Natural killer cell treated with Interleukin-12 subunit alpha and Interleukin-12 subunit beta and Interleukin-15 and Interleukin-18, amount 100 ng/mL, for 72 hours (primary cell): ENCODE measurements at regions not wholly inside any gene's neighbourhood (a gene's known extent, or its start where the extent isn't known, plus 50 kb on each side); places are given as distances from the start of the nearest gene placed in this dataset.

Experiments used
- ATAC-seq, 2 donors: fragments of 150-1000 bp; cut with Tn5 transposase in 1 of 2; sonication (Bioruptor Pico), chemical (Tn5 transposase) in 1 of 2; 2 replicates each; pipeline ENCODE4 v1.10.0; 2021
- DNase-seq: peaks from one replicate; pipeline ENCODE4 v3.0.0; 2022; ENCODE audit warnings: low spot score
- H3K27ac Mint-ChIP-seq, 2 donors: 1 replicate in 1 of 2; 2 replicates in 1 of 2; pipeline ENCODE4 v1.8.0; 2022; ENCODE audit warnings: mixed read lengths in 2 of 2, mild to moderate bottlenecking in 1 of 2, moderate library complexity in 1 of 2
- H3K27me3 Mint-ChIP-seq, 2 donors: 1 replicate in 1 of 2; 2 replicates in 1 of 2; pipeline ENCODE4 v1.8.0; 2022; ENCODE audit warnings: mixed read lengths in 2 of 2
- H3K36me3 Mint-ChIP-seq: one replicate; pipeline ENCODE4 v1.8.0; 2022; ENCODE audit warnings: mixed read lengths
- H3K4me1 Mint-ChIP-seq, 2 donors: 1 replicate in 1 of 2; 2 replicates in 1 of 2; pipeline ENCODE4 v1.8.0; 2022; ENCODE audit warnings: low read depth in 2 of 2, mixed read lengths in 2 of 2, mild to moderate bottlenecking in 1 of 2
- H3K4me3 Mint-ChIP-seq: one replicate; pipeline ENCODE4 v1.8.0; 2022; ENCODE audit warnings: mixed read lengths
- H3K9me3 Mint-ChIP-seq: 2 replicates; pipeline ENCODE4 v1.8.0; 2022; ENCODE audit warnings: mixed read lengths

GRCh38 chr1:193944454-193944853 lies 758.0 kb upstream of the B3GALT2 start:
- Mint-ChIP-seq H3K4me3 (no peak overlapping the region), H3K4me1 (no peaks in the 10 kb centered on the region), H3K27me3 (no peaks in the 10 kb centered on the region), H3K36me3 (no peaks in the 10 kb centered on the region), H3K9me3 (peaks cover 5% of the 10 kb centered on the region), H3K27ac (no peak overlapping the region)
- no peak for DNase-seq
- no peak for ATAC-seq

GRCh38 chr1:193940176-193940575 lies 753.8 kb upstream of the B3GALT2 start:
- Mint-ChIP-seq H3K9me3 (peaks cover 5% of the 10 kb centered on the region), H3K4me1 (no peaks in the 10 kb centered on the region), H3K36me3 (no peaks in the 10 kb centered on the region), H3K27me3 (no peaks in the 10 kb centered on the region), H3K27ac (no peak overlapping the region), H3K4me3 (no peak overlapping the region)
- no peak for ATAC-seq
- no peak for DNase-seq

GRCh38 chr1:193939585-193939984 lies 753.2 kb upstream of the B3GALT2 start:
- ATAC-seq, result no peak
- no peaks in the 10 kb centered on the region for H3K27me3 Mint-ChIP-seq
- H3K9me3 Mint-ChIP-seq, result peaks cover 5% of the 10 kb centered on the region
- DNase-seq, result no peak
- no peak overlapping the region for H3K4me3 Mint-ChIP-seq
- H3K4me1 Mint-ChIP-seq, result no peaks in the 10 kb centered on the region
- no peaks in the 10 kb centered on the region for H3K36me3 Mint-ChIP-seq
- no peak overlapping the region for H3K27ac Mint-ChIP-seq

DNA sequence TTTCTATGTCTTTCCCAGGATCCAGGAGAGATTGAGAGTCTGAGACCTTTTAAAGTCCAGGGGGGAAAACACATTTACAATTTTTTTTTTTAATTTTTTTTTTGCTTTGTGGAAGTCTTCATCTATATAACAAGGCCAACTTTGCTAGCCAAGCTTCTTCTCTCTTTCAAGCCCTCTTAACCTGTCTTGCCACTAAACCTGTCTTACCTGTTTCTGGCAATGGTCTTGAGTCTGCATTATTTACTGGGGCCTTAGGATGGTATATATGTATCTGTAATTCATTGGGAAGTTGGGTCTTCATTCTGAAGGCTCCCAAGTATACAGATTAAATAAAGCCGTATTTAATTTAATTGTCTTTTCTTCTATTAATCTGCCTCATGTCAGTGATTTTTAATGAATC lies 750.9 kb upstream of the B3GALT2 start:
- H3K27ac Mint-ChIP-seq, result no peak overlapping the region
- peaks cover 2% of the 10 kb centered on the region for H3K9me3 Mint-ChIP-seq
- ATAC-seq (no peak), DNase-seq (no peak)
- no peaks in the 10 kb centered on the region for H3K27me3 Mint-ChIP-seq
- H3K36me3 Mint-ChIP-seq, result no peaks in the 10 kb centered on the region
- H3K4me3 Mint-ChIP-seq, result no peak overlapping the region
- H3K4me1 Mint-ChIP-seq, result no peaks in the 10 kb centered on the region

DNA sequence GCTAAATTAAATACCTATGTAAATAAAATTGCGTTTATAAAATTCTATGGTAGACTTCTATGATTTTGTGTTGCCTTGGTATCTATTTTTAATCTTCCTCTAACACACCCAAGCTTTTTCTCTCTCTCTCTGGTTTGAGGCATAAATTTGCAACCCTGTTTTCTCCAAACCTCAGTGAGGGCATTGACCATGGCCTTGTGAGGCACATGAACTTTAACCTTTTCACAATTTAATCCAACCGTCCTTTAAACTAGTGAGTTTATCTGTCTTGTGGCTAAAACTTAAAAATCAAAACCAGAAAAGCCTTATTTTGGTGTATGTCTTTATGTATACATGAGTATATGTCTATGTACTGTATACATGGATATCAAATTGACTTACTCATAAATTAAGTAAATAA lies 746.6 kb upstream of the B3GALT2 start:
- H3K9me3 Mint-ChIP-seq, result no peaks in the 10 kb centered on the region

GRCh38 chr1:193931356-193931755 lies 744.9 kb upstream of the B3GALT2 start:
- Mint-ChIP-seq H3K9me3 (no peaks in the 10 kb centered on the region), H3K27ac (no peak overlapping the region), H3K4me1 (no peaks in the 10 kb centered on the region), H3K4me3 (no peak overlapping the region), H3K27me3 (no peaks in the 10 kb centered on the region), H3K36me3 (no peaks in the 10 kb centered on the region)
- DNase-seq, result no peak
- no peak for ATAC-seq

More for the DNA sequence above, 746.6 kb upstream of the B3GALT2 start:
- H3K27ac Mint-ChIP-seq, result no peak overlapping the region
- H3K4me3 Mint-ChIP-seq, result no peak overlapping the region
- ATAC-seq (no peak), DNase-seq (no peak)
- H3K4me1 Mint-ChIP-seq, result no peaks in the 10 kb centered on the region
- H3K36me3 Mint-ChIP-seq, result no peaks in the 10 kb centered on the region
- no peaks in the 10 kb centered on the region for H3K27me3 Mint-ChIP-seq

- Mint-ChIP-seq H3K9me3 (no peaks in the 10 kb centered on the region), H3K4me1 (no peaks in the 10 kb centered on the region), H3K27me3 (no peaks in the 10 kb centered on the region), H3K4me3 (no peak overlapping the region), H3K36me3 (no peaks in the 10 kb centered on the region), H3K27ac (no peak overlapping the region)
- no peak for ATAC-seq
- no peak for DNase-seq
These were observed 743.1 kb upstream of the B3GALT2 start for GRCh38 chr1:193929374-193930033.

GRCh38 chr1:193927550-193927949 lies 741.1 kb upstream of the B3GALT2 start:
- Mint-ChIP-seq H3K36me3 (no peaks in the 10 kb centered on the region), H3K27ac (no peak overlapping the region), H3K9me3 (no peaks in the 10 kb centered on the region), H3K4me1 (no peaks in the 10 kb centered on the region), H3K4me3 (no peak overlapping the region), H3K27me3 (no peaks in the 10 kb centered on the region)
- DNase-seq (no peak), ATAC-seq (no peak)

DNA sequence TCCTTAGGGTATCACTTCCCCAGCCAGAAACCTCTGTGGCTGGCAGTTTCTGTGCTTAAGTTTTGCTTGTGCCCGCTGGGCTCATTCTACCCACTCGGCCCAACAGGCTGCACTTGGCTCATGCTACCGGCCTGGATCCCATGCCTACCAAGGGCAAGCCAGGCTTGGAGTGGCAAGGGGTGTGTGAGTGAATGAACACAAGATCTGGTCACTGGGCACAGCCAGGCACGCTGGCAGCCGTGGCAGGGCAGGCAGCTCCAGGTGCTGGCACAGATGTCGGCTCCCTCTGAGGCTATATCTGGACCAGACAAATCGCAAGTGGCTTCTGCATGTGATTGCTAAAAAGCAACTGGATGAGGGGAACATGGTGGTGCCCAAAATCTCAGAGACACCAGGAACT lies 740.5 kb upstream of the B3GALT2 start:
- DNase-seq, result no peak
- Mint-ChIP-seq H3K27me3 (no peaks in the 10 kb centered on the region), H3K9me3 (no peaks in the 10 kb centered on the region), H3K4me3 (no peak overlapping the region), H3K4me1 (no peaks in the 10 kb centered on the region), H3K27ac (no peak overlapping the region), H3K36me3 (no peaks in the 10 kb centered on the region)
- no peak for ATAC-seq

GRCh38 chr1:193919827-193920226 lies 733.4 kb upstream of the B3GALT2 start:
- Mint-ChIP-seq H3K36me3 (no peaks in the 10 kb centered on the region), H3K27ac (no peak overlapping the region), H3K27me3 (no peaks in the 10 kb centered on the region), H3K4me1 (no peaks in the 10 kb centered on the region), H3K4me3 (no peak overlapping the region), H3K9me3 (no peaks in the 10 kb centered on the region)
- DNase-seq (no peak), ATAC-seq (no peak)

DNA sequence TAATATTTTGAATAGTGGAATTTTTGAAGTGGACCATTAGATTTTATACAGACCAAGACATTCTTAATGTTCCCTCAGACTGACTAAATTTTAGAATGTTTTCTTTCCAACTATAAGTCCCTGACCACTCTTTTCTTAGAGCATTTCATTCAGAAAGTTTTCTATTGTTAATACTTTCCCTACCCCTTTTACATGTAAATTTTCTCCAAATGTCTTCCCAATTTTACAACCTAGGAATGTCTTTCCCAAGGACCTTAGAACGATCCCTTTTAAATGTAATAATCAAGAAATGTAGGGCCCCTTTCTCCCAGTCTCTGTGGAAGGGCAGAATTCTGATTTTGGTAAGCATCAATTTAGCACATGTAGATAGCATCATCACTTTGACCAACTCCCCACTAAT lies 730.0 kb upstream of the B3GALT2 start:
- no peaks in the 10 kb centered on the region for H3K27me3 Mint-ChIP-seq
- no peaks in the 10 kb centered on the region for H3K36me3 Mint-ChIP-seq
- H3K27ac Mint-ChIP-seq, result no peak overlapping the region
- H3K9me3 Mint-ChIP-seq, result no peaks in the 10 kb centered on the region
- ATAC-seq, result no peak
- H3K4me3 Mint-ChIP-seq, result no peak overlapping the region
- H3K4me1 Mint-ChIP-seq, result no peaks in the 10 kb centered on the region
- no peak for DNase-seq

GRCh38 chr1:193914871-193915270 lies 728.5 kb upstream of the B3GALT2 start:
- ATAC-seq (no peak), DNase-seq (no peak)
- no peaks in the 10 kb centered on the region for H3K36me3 Mint-ChIP-seq
- H3K4me1 Mint-ChIP-seq, result no peaks in the 10 kb centered on the region
- no peaks in the 10 kb centered on the region for H3K27me3 Mint-ChIP-seq
- no peak overlapping the region for H3K27ac Mint-ChIP-seq
- H3K4me3 Mint-ChIP-seq, result no peak overlapping the region
- H3K9me3 Mint-ChIP-seq, result peaks cover 2% of the 10 kb centered on the region

DNA sequence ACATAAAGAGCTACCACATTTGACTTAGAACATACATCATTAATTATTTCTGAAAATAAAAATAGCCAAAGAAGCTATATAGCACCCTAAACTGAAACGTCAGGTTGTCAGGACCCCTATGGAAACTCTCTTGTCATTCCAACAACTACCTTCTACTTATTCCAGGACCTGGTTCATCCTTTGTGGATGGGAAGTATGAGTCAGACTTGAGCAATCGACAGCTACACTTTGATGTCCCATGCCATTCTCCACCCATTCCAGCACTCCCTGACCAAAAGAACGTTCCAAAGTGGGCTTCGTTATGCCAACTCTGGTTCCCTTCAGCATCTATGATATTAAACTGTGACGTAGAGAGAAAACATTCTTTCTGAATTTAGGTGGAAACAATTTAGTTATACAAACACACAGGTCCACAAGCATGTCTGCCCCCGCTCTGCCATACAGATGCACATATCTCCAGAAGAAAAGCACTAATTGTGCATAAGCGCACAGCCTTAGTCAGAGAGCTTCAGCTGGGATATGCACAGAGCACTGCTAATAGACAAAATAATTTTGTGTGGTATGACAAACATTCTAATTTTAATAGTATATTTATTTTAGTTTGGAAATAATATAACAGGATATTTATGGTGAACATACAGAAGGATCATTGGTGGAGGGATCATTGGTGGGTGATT lies 723.1 kb upstream of the B3GALT2 start:
- no peak overlapping the region for H3K4me3 Mint-ChIP-seq
- no peak overlapping the region for H3K27ac Mint-ChIP-seq
- ATAC-seq (no peak), DNase-seq (no peak)
- H3K4me1 Mint-ChIP-seq, result no peaks in the 10 kb centered on the region
- H3K27me3 Mint-ChIP-seq, result no peaks in the 10 kb centered on the region
- H3K9me3 Mint-ChIP-seq, result peaks cover 7% of the 10 kb centered on the region
- H3K36me3 Mint-ChIP-seq, result no peaks in the 10 kb centered on the region

DNA sequence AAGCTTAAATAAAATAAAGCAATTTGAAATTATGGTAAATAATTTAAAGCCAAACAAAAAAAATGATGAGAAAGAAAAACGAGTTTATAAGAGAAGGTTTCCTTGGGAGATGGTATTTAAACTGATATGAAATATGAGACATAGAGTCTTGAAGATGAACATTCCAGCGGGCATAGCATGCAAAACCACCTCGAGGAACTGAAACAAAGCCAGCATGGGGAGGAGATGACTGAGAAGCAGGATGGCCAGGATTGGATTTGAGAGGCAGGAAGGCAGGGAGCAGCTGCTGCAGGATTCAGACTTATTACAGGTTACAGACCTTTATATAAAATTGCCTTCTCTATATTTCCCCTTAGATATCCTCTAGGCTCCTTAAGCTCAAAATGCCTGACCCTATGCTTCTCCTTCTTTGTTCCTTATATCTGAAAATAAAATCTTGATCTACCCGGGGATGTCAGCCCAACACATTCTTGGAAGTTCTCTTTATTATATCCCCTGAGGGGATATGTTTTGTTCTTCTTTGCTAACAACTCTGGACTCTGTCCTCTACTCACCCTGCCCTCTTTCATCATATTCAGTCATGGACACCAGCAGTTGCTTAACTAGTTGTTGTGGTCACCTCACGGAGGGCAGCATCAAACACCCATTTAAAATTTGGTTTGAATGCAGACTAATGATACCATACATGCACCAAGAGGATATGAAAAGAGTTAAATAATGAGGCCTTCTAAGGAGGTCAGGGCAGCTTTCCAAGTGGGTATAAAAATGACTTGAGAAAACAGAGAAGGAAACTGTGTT lies 719.1 kb upstream of the B3GALT2 start:
- Mint-ChIP-seq H3K9me3 (peaks cover 4% of the 10 kb centered on the region), H3K27me3 (no peaks in the 10 kb centered on the region), H3K27ac (no peak overlapping the region), H3K4me3 (no peak overlapping the region), H3K36me3 (no peaks in the 10 kb centered on the region), H3K4me1 (no peaks in the 10 kb centered on the region)
- no peak for ATAC-seq
- no peak for DNase-seq
